GM11168 (cell line): ENCODE measurements at regions not wholly inside any gene's neighbourhood (a gene's known extent, or its start where the extent isn't known, plus 50 kb on each side); places are given as distances from the start of the nearest gene placed in this dataset.

Experiments
- in situ Hi-C: fragments of 300-500 bp; cut with MboI; formaldehyde crosslinking; loops from one replicate; pipeline ENCODE4 v1.12.0; 2022; ENCODE audit warnings: low sequenced_read_pairs; ENCODE audit not compliant: unreplicated experiment

- in situ Hi-C loops: no loop called here
Observed at GRCh38 chr2:19050354-19050753, 308.1 kb downstream of the OSR1 start.

DNA sequence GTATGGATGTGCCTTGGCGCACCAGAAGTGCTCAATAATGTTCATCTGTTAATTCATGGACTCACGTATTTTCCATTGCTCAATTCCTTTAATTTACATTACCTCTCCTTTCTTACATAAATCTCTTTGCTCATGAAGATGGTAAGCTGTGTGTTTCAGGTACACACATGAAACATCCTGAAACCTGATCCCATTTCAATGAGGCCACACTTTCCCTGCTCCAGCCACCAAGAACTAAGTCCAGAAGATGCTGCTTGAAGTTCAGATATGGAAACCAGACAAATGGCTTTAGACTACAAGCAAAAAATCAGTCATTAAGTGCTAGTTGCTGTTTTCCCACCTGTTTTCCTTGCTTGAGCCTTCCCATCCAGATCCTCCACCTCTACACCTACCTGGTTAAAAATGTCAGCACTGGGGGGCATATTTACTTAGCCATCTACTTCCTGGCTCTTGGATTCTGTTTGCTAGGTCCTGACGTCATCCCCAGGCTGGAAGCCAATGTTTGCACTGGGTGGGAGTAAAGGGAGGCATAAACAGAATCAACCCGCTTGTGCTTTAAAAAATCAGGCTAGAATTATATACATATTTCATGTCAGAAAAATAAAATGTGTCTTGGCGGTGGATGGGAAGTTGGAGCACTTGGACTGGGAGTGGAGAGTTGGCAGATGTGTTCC lies 309.7 kb downstream of the OSR1 start:
- in situ Hi-C loops: no loop called here

- in situ Hi-C loops: no loop called here
Observed at GRCh38 chr2:19046986-19047780, 311.2 kb downstream of the OSR1 start.

- in situ Hi-C loops: no loop called here
Observed at GRCh38 chr2:19045151-19045550, 313.3 kb downstream of the OSR1 start.

DNA sequence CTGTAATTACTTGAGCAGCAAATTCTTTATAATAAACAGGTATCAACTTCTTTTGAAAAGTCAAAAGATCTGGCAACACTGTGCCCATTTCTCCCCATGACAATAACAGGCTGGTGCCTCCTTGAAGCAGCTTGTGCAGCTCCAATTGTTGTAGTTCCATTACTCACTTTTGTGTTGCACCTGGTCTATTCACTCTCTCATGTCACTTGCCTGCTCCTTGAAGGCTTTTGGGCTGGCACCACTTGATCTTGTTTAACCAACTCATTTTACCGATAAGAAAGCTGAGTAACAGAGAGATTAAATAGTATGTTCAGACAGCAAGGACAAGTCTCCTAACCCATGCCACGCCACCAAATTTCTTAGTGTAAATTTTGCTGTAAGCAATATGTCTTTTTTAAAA lies 314.5 kb downstream of the OSR1 start:
- in situ Hi-C loops: no loop called here

DNA sequence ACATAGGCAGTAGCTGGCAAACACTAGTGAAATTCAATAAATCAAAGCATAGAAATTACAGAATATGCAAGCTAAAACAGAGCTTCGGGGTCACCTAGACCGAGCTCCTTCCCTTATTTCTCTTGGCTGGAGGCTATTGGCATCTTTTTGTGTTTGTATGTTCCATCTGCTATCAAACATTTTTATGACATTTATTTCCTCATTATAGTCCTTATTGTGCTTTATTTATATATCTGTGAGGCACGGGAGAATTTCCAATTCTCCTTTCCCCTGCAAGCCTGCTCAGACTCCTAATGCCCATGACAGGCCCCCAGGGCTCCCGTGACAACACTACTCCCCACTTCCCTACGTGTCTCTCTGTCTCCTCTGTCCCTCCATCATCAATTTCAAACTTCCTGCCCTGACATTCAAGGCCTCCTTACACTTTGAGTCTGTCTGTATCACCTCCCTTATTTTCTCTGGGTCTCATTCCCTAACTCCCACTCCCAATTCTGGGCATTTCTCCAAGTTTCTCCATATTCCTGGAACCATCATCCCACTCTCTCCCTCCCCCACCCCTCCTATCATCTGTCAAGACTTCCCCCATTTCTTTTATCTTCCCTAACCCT lies 316.9 kb downstream of the OSR1 start:
- in situ Hi-C loops: no loop called here

- in situ Hi-C loops: no loop called here
Observed at GRCh38 chr2:19038071-19039015, 320.1 kb downstream of the OSR1 start.

DNA sequence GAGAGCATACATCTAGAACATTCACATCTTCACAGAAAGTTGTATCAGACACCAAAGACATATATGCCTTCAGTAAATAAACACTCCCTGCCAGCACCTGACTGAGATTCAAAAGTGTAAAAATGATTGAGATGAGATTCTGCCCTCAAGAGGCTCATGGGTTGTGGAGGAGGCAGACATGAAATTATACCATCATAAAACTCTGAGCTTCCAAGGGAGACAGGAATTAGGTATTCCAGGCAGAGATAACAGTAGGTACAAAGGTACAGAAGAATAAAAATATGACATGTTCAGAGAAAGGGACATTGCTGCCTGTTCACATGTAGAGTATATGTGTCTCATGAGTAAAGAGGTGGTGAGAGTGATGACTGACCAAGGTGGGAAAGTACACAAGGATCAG lies 322.3 kb downstream of the OSR1 start:
- in situ Hi-C loops: no loop called here

- in situ Hi-C loops: no loop called here
Observed at GRCh38 chr2:19035238-19035637, 323.2 kb downstream of the OSR1 start.

GRCh38 chr2:19033240-19033639 lies 325.2 kb downstream of the OSR1 start:
- in situ Hi-C loops: no loop called here

DNA sequence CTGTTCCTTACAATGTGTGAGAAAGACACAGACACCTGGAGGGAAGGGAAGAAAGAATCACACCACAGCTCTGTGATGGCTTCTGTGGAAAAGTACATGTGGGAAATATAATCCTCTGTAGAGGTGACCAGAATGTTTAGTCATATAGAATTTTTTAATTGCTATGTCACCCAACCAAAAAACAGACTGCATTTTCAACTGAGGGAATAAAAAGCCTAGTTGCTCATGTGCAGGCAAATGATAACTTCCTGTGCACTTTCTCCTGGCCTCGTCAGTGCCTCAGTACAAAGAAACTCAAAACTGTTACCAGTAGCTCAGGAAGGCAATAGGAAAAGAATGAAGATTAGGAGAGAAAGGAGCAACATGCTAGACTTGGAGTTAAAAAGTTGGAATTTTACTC lies 326.8 kb downstream of the OSR1 start:
- in situ Hi-C loops: no loop called here

DNA sequence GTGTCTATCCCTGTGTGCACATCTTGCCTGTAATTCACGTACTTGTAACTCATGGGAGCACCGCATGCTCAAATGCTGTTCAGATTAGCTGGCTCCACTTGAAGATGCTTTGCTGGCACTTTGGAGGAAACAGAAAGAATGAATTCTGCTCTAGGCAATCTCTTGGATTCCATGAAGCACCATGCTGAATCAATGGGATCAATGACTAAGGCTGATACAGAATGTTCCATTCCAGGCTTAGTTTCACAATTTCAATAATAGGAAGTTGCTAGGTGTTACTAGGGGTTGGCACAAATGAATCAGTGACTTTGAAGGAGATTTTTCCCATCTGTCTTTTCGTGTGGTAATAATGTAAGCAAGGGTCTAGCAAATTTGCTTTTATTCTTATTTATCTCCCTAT lies 328.8 kb downstream of the OSR1 start:
- in situ Hi-C loops: no loop called here

DNA sequence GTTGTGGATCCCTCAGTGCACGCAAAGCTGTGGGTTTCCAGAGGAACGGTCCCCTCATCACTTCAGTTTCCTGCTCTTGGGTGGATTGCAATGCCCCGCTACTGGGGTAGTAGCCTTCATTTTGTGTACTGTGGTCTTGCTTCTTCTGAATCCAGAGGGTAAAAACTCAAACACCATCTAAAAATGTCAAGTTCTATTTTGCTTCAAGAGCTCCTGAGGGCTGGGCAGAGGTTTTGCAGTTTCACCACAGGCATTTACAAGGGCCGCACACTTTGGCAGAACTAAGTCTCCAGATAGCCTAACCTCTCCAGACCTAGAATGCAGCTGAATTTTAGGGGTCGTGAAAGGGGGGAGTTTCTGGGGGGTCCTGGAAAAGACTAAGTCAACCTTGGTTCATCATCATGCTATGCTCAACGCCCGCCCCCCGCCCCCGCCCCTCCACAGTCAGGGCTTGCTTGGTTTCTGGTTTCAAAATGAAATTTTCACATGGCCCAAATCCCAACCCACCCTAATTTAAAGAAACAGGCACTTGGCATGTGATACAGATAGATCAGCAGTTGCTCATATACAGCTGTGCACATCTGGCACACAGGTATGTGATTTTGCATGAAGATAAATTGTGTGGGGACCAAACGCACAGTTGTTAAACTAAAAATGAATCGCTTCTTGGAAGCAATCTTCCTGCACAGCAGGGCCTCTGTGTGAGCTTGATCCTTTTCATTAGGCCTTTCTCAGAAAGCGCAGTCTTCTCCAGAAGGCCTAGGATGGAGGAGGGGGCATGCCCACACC lies 329.6 kb downstream of the OSR1 start:
- in situ Hi-C loops: no loop called here

DNA sequence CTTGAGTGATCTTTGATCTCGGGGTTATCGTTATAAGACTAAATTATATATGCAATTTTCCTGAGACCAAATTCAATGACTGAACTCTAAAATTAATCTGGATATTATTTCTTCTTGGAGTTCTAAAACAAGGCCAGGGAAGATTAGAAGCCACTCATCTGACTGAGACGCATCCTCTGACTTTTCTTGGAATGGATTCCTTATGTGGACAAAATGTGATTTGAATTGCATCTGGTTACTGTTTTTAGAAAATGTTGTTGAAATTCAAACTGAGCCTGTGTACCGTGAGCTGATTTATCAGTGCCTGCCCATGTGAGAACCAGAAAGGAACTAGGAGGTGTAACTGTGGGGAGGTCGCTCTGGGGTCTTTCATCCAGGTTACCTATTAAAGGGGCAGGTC lies 330.8 kb downstream of the OSR1 start:
- in situ Hi-C loops: no loop called here

GRCh38 chr2:19026261-19026660 lies 332.2 kb downstream of the OSR1 start:
- in situ Hi-C loops: no loop called here

GRCh38 chr2:19022334-19022733 lies 336.1 kb downstream of the OSR1 start:
- in situ Hi-C loops: no loop called here

DNA sequence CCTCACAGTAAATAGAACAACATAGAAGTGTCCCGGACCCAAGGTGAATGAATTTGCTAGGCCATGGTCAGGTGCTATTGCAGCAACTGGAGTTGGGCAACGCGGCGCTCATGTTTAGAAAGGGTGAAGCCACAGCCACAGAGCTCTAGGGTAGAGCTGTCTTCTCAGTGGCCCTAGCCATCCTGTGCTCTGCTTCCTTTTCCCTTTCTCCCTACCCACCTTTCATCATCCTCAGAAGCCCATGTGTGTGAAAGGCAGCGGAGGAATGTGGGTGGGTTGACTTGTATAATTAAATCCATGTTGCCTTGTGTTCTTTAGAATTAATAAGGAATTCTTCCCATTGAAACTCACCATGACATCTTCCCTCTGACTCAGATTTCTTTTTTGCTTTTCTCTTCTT lies 336.7 kb downstream of the OSR1 start:
- in situ Hi-C loops: no loop called here

GRCh38 chr2:19021100-19021476 lies 337.3 kb downstream of the OSR1 start:
- in situ Hi-C loops: no loop called here

- in situ Hi-C loops: no loop called here
Observed at GRCh38 chr2:19020144-19021099, 338.0 kb downstream of the OSR1 start.
